Loucy (cell line): ENCODE measurements at regions not wholly inside any gene's neighbourhood (a gene's known extent, or its start where the extent isn't known, plus 50 kb on each side); places are given as distances from the start of the nearest gene placed in this dataset.

ENCODE experiments used
- H2AFZ ChIP-seq: fragments of 200-600 bp; sonication (generic); 2 replicates; pipeline ENCODE4 v1.6.0; 2016; ENCODE audit warnings: antibody characterized with exemption, mild to moderate bottlenecking, low read length, moderate library complexity
- H3F3A ChIP-seq: fragments of 200-600 bp; 2 replicates; pipeline ENCODE4 v1.6.0; 2016; ENCODE audit warnings: antibody characterized with exemption, low read depth, mild to moderate bottlenecking
- H3K27me3 ChIP-seq: fragments of 200-600 bp; sonication (generic); 2 replicates; pipeline ENCODE4 v1.6.1; 2014; ENCODE audit warnings: low read length, mild to moderate bottlenecking; ENCODE audit not compliant: insufficient read depth, poor library complexity, severe bottlenecking
- H3K36me3 ChIP-seq: fragments of 200-600 bp; sonication (generic); 2 replicates; pipeline ENCODE4 v1.6.1; 2016; ENCODE audit warnings: low read length; ENCODE audit not compliant: insufficient read depth
- H3K4me1 ChIP-seq: fragments of 200-600 bp; sonication (generic); 2 replicates; pipeline ENCODE4 v1.5.1; 2014; ENCODE audit warnings: low read length, mild to moderate bottlenecking; ENCODE audit not compliant: insufficient read depth, poor library complexity, severe bottlenecking
- H3K4me2 ChIP-seq: fragments of 200-600 bp; sonication (generic); 2 replicates; pipeline ENCODE4 v1.6.0; 2014; ENCODE audit warnings: antibody characterized with exemption, low read length, low read depth, mild to moderate bottlenecking; ENCODE audit not compliant: poor library complexity, severe bottlenecking
- H3K4me3 ChIP-seq: fragments of 200-600 bp; sonication (generic); 2 replicates; pipeline ENCODE4 v1.5.1; 2014; ENCODE audit warnings: low read length, mild to moderate bottlenecking, mixed read lengths; ENCODE audit not compliant: poor library complexity, severe bottlenecking
- H3K79me2 ChIP-seq: fragments of 200-600 bp; sonication (generic); 2 replicates; pipeline ENCODE4 v1.6.1; 2014; ENCODE audit warnings: low read length; ENCODE audit not compliant: insufficient read depth
- H3K9ac ChIP-seq: fragments of 200-600 bp; sonication (generic); 2 replicates; pipeline ENCODE4 v1.6.0; 2014; ENCODE audit warnings: mild to moderate bottlenecking, low read depth, low read length, moderate library complexity; ENCODE audit not compliant: poor library complexity, severe bottlenecking
- H3K9me2 ChIP-seq: fragments of 200-600 bp; sonication (generic); replicated peaks from 2 replicates; pipeline ENCODE4 v1.6.1; 2016; ENCODE audit warnings: low read depth, low read length, mixed read lengths
- H3K9me3 ChIP-seq: fragments of 200-600 bp; sonication (generic); 2 replicates; pipeline ENCODE4 v1.6.1; 2014; ENCODE audit warnings: mild to moderate bottlenecking, antibody characterized with exemption, low read length, low read depth; ENCODE audit not compliant: insufficient read depth
- H4K20me1 ChIP-seq: fragments of 200-600 bp; sonication (generic); 2 replicates; pipeline ENCODE4 v1.6.0; 2014; ENCODE audit warnings: antibody characterized with exemption, low read length, mild to moderate bottlenecking; ENCODE audit not compliant: insufficient read depth, poor library complexity, severe bottlenecking
- CTCF ChIP-seq: fragments of 200-600 bp; sonication (generic); conservative IDR thresholded peaks from 2 replicates; pipeline ENCODE4 v1.5.1; 2014; ENCODE audit warnings: mild to moderate bottlenecking, antibody characterized with exemption, low read length
- EZH2phosphoT487 ChIP-seq: fragments of 200-600 bp; IDR thresholded peaks from 2 replicates; pipeline ENCODE4 v1.6.1; 2018; ENCODE audit warnings: antibody characterized with exemption, mild to moderate bottlenecking, moderate library complexity, borderline replicate concordance

GRCh38 chr3:159867372-159867771 lies 121.3 kb upstream of the IL12A start:
- Histone ChIP-seq H2AFZ (no peak overlapping the region), H3K79me2 (no peaks in the 10 kb centered on the region), H3K36me3 (no peaks in the 10 kb centered on the region)

GRCh38 chr3:159870723-159871122 lies 117.9 kb upstream of the IL12A start:
- Histone ChIP-seq H3K9ac (no peak overlapping the region), H3K4me3 (no peak overlapping the region), H3F3A (no peaks in the 10 kb centered on the region), H2AFZ (no peak overlapping the region), H3K4me2 (no peak overlapping the region), H3K36me3 (no peaks in the 10 kb centered on the region), H3K4me1 (no peaks in the 10 kb centered on the region), H3K27me3 (no peaks in the 10 kb centered on the region), H4K20me1 (no peaks in the 10 kb centered on the region), H3K9me2 (no peaks in the 10 kb centered on the region), H3K9me3 (no peaks in the 10 kb centered on the region), H3K79me2 (no peaks in the 10 kb centered on the region)
- TF ChIP-seq EZH2phosphoT487 (no peak), CTCF (no peak)

More at GRCh38 chr3:159867372-159867771, 121.3 kb upstream of the IL12A start:
- no peaks in the 10 kb centered on the region for H4K20me1 ChIP-seq
- no peaks in the 10 kb centered on the region for H3K9me3 ChIP-seq
- no peaks in the 10 kb centered on the region for H3K9me2 ChIP-seq
- H3K4me2 ChIP-seq, result no peak overlapping the region
- no peak overlapping the region for H3K9ac ChIP-seq
- no peak for TF ChIP-seq EZH2phosphoT487
- no peak overlapping the region for H3K4me3 ChIP-seq
- no peaks in the 10 kb centered on the region for H3K27me3 ChIP-seq
- H3F3A ChIP-seq, result no peaks in the 10 kb centered on the region
- H3K4me1 ChIP-seq, result no peaks in the 10 kb centered on the region

GRCh38 chr3:159872374-159873109 lies 116.1 kb upstream of the IL12A start:
- Histone ChIP-seq H3F3A (no peaks in the 10 kb centered on the region), H3K9ac (no peak overlapping the region), H3K4me3 (no peak overlapping the region), H3K9me3 (no peaks in the 10 kb centered on the region), H3K27me3 (no peaks in the 10 kb centered on the region), H4K20me1 (no peaks in the 10 kb centered on the region), H3K79me2 (no peaks in the 10 kb centered on the region), H3K9me2 (no peaks in the 10 kb centered on the region), H3K4me2 (no peak overlapping the region), H2AFZ (no peak overlapping the region), H3K36me3 (no peaks in the 10 kb centered on the region), H3K4me1 (no peaks in the 10 kb centered on the region)
- TF ChIP-seq EZH2phosphoT487 (no peak), CTCF (peak; percentile 18; the same call in 1 of the 2 replicates)

GRCh38 chr3:159875116-159875515 lies 113.5 kb upstream of the IL12A start:
- no peaks in the 10 kb centered on the region for H3K9me2 ChIP-seq
- no peaks in the 10 kb centered on the region for H3K4me1 ChIP-seq
- H2AFZ ChIP-seq, result no peak overlapping the region
- H3K27me3 ChIP-seq, result no peaks in the 10 kb centered on the region
- H3K4me2 ChIP-seq, result no peak overlapping the region
- H3K9ac ChIP-seq, result no peak overlapping the region
- no peaks in the 10 kb centered on the region for H4K20me1 ChIP-seq
- TF ChIP-seq EZH2phosphoT487 (no peak), CTCF (no peak)
- no peaks in the 10 kb centered on the region for H3K9me3 ChIP-seq
- no peaks in the 10 kb centered on the region for H3K79me2 ChIP-seq
- no peak overlapping the region for H3K4me3 ChIP-seq
- H3K36me3 ChIP-seq, result no peaks in the 10 kb centered on the region
- H3F3A ChIP-seq, result no peaks in the 10 kb centered on the region
